Inflammatory macrophage treated with lipopolysaccharide for 4 hours (primary cell): ENCODE measurements at regions not wholly inside any gene's neighbourhood (a gene's known extent, or its start where the extent isn't known, plus 50 kb on each side); places are given as distances from the start of the nearest gene placed in this dataset.
"Not testable (repeated sequence)": the region's sequence is repeated elsewhere in the genome, so short reads cannot be mapped to it uniquely, and the experiment has no call there.

Source experiments
- DNase-seq: peaks from one replicate; pipeline ENCODE4 v3.0.0-alpha.2; 2020

DNA sequence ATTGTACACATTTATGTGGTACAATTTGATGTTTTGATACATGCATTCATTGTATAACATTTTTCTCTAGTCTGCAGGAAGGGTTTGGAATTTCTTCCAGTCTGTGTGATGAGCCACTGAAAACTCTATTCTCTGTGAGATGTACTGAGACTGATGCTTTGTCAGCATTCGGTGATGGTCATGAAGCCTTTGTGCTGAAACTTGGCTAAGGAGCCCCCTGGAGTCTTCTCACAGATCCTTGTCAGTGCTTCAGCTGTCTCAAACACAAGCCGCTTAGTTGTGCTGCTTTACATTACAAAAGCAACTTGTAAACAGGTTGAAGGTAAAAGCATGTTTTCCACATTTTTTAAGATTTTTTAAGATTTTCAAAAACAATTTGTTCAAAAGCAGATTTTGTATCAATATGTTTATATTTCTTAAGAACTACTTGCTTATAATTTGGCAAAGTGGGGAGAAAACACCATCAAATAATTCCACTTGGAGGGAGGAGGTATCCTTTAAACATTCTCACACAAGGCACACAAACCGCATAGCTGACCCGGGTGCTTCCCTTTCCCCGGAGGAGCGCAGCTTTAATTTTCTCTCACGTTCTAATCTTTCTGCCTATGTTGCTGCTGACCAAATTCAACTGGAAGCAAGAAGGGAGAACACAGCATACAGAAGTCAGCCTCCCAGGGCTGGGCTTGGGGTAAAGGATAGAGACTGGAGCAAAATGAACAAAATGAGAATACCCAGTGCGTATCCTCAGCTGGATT lies 249.8 kb upstream of the VSTM2A start:
- no peak for DNase-seq

DNA sequence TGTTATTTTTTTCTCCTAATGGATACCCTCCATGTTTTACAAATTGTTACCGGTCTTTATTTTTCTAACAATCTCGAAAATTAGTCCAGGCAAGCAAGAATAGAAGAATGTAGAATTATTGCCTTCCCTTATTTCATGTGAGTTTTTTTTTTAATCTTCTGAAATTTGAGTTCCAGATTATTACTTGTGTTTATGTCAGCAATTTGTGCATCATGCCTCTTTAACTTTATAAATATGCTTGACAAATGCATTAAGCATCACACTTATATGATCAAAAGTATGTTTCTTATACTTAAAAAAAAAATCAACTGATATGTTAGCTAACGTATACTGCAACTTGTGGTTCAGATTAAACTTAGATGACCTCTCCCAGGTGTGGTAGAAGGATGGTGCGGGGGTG lies 242.7 kb upstream of the VSTM2A start:
- DNase-seq: no peak

DNA sequence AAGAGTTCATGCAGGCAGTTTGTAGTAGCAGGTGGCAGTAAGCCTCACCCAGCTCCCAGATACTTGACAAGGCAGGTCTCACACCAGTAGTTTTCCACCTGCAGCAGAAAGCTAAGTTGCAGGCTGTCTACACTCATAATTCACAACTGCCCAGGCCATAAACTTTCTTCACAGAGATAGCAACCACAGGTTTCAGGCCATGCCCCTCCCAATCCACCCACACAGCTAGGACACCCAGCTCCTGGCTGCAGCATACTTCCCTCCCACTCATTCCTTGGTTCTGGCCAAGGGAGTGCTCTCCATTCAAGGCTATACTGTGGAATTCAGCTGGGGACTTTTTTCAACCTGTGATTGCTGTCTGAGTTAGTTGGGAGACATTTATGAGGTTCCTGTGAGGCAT lies 226.2 kb upstream of the VSTM2A start:
- DNase-seq: not testable (repeated sequence)

DNA sequence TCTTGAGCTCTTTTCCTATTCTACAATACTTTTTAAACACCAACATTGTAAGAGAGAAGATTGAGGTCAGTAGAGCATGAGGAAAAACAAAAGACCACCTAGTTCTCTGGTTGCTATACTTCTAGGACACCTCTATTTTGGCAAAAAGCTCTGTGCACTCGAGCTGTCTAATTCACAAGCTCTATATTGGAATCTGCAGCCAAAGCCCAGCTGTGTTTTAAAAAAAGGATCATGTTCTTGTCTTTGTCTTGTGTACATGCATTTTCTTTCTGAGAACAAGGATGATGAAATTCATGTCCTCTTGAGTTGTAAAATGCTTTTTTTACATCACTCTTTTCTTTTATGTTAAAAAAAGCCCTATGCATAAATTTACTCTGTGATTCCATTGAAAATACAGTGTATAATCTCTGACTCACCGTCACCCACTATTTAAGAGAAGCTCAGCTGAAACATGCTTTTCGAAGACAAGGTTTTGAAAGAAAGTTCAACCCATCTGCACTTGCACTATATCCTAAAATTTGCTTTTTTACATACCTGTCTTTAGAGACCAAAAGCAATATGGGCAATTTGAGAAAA lies 215.5 kb upstream of the VSTM2A start:
- DNase-seq: no peak

DNA sequence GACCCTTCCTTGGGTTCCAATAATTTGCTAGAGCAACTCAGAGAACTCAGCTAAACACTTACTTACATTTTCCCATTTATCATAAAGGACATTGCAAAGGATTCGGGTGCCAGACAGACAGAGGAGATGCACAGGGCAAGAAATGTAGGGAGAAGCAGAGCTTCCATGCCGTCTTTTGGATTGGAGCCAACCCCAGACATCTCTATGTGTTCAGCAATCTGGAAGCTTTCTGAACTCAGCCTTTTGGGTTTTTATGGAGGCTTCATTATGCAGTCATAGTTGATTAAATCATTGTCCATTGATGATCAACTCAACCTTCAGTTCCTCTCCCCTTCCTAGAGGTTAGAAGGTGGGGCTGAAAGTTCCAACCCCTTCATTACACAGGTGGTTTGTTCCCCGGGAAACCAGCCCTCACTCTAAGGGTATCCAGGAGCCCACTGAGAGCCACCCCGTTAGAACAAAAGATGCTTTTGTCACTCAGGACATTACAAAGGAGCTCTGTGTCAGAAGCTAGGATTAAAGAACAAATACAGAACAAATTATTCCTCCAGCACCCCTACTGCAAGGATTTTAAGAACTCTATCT lies 211.9 kb upstream of the VSTM2A start:
- DNase-seq: no peak

DNA sequence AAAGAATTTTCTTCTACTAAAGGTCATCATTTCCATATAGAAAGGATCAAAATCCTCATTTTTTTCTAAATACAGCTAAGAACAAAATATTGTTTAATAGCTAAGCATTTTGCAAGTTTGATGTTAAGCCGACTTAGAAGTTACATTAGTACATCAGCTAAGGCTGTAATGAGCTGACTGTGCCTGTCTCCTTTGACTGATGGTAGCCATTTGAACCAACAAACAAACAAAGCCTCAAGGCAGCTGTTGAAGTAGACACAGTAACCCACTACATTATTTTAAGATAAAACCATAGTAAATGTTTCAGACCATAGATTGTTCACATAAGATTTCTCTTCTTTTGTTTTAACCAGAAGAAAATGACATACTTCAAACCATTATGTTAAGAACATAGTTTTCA lies 210.9 kb upstream of the VSTM2A start:
- DNase-seq: no peak

DNA sequence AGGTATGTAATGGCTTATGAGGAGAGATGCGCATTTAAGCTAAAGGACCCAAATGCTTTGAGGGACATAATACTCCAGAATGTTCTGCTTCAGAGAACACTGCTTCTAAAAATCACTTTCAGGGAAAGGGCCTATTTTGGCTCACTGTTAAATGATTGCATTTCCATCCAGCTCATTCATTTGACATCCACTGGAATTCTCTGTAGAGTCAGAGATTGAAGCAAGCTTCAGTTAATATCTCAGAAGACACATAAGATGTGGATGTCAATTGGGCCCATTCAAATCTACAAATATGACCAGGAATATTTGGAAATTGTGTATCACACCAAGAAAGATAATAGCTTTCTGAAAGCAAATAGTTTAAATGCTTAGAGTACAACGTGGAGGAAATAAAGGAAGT lies 209.9 kb upstream of the VSTM2A start:
- no peak for DNase-seq

DNA sequence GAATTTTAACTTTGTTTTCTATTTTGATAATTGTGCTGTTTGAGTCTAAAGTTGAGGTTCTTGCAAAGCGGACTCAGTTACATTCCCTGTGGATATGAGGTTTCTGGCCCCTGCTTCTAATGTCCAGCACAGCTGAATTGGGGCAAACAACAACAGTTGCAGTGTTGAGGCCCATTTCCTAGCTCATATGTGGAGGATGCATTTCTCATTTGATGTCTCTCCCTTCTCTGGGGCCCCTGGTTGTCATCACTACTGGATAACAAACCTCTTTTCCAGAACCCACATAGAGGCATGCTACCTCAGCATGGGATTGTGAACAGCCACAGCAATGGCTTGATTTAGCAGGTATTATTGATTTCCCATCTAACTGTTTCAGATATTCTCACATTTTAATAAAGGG lies 208.2 kb upstream of the VSTM2A start:
- no peak for DNase-seq

DNA sequence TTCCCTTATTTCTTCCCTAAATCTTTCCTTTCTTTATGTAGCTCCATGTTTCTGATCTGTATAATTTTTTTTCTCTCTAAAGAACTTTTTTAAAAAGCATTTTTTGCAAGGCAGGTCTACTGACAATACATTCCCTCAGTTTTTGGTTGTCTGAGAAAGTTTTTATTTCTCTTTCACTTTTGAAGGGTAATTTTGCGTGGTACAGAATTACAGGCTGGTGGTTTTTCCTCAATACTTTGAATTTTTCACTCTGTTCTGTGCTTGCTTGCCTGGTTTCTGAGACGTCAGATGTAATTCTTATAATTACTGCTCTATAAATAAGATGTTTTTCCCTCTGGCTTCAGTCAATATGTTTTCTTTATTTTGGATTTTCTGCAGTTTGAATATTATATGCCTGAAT lies 205.4 kb upstream of the VSTM2A start:
- DNase-seq: no peak

DNA sequence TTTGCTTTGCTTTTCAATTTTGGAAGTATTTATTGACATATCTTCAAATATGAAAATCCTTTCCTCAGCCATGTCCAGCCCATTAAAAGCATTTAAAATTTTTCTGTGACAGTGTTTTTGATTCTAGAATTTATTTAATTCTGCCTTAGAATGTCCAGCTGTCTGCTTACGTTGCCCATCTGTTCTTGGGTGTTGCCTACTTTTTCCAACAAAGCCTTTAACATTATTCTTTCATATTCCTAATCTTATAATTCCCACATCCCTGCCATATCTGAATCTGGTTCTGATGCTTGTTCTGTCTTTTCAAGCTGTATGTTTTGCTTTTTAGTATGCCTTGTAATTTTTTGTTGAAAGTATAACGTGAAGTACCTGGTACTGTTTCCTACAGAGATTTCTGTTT lies 204.7 kb upstream of the VSTM2A start:
- no peak for DNase-seq

DNA sequence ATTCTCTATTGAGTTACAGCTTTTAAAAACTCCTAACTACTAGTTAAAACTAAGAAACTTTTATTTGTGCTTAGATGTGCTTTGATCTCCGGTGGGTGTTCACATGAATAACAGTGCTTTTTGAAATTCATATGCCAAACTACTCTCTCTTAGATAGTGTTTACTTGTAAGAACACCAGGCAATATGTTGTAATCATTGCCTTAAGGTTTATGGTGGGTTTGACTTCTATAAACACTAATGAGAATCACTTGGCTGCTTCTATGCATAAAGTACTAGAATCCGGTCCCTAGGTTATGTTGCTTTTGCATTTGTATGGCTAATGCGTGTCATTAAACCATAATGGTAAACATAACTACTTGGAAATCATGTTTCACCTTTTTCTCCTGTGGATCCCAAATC lies 203.9 kb upstream of the VSTM2A start:
- DNase-seq: no peak

DNA sequence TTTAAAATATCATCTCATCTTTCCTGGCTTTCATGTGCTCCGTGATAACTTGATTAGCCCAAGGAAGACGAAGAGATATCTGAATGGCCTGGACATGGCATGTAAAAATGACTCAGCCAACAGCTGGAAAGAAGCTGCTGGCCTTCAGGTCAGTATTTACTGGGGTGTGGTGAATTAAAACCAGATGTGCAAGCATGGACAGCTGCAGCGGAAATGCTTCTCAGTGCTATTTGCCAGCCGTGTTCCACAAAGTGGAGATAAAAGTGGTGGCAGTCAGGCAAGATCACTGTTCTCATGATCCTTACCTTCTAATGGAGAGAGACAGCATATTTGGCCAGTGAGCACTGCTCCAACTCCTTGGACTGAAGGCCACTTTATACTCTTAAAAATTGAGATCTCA lies 203.1 kb upstream of the VSTM2A start:
- no peak for DNase-seq

DNA sequence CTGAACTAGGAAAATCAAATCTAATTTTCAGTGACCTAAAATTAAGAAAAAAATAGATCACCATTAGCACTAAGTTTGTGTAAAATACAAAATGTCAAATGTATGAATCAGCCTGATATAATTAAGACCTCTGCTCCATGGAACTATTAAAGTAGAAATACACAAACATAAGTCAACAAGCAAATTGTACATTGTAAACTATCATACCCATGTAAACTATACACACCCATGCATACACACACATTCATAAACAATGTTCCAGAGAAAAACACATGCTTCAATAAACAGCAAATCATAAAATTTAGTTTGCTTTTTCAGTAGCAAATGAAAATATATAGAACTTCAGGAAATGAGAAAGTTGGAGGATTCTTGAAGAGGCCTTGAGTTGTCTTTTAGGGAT lies 199.7 kb upstream of the VSTM2A start:
- DNase-seq: no peak

DNA sequence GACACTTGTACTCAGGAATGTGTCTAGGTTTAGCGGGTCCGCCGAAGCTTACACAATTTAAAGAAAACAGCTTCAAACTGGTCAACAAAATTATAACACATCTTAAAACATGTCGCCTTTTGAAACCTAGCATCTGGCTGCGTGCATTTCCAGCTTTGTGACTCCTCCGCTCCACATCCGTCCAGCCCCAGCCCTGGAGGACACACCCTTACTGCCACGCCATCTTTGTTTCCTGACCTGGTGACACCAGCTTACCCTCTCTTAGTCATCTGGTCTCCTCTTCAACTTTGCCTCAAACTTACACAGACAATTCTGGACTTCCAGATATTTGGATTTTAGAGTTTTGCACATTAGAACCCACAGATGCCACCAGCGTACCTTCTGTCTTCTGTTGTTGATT lies 198.7 kb upstream of the VSTM2A start:
- no peak for DNase-seq

DNA sequence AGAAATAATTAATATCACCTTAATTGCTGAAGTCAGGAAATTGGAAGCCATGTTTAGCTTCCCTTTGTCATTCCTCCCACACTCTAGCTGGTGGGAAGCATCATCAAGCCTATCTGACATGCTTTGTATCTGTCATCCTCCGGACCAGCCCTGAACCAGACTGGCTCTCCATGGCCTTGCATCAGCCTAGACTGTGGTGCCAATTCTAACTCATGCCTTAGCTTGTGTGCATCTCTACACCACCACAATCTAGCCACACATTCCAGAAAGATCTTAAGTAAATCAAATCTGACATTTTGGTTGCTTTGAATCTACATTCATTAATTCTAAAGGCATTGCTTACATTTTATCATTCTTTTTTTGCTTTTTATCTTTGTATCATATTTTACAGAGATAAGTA lies 196.4 kb upstream of the VSTM2A start:
- DNase-seq: no peak

DNA sequence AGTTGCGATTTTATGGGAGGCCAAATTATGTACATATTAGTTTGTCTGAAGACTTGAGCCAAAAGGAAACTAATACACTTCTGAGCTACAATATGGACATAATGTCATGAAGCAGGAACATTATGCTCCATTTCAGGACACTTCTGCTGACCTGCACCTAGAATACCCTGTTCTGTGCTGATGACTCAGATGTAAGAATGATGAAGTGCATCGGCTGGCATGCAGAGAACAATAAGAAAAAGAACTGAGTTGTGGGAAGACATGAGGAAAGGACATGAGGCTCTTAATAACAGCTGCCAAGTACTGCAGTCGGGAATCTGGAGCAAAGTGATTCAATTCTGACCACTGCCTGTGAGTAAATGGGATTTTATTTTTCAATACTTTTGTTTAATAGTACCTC lies 192.9 kb upstream of the VSTM2A start:
- DNase-seq: no peak

DNA sequence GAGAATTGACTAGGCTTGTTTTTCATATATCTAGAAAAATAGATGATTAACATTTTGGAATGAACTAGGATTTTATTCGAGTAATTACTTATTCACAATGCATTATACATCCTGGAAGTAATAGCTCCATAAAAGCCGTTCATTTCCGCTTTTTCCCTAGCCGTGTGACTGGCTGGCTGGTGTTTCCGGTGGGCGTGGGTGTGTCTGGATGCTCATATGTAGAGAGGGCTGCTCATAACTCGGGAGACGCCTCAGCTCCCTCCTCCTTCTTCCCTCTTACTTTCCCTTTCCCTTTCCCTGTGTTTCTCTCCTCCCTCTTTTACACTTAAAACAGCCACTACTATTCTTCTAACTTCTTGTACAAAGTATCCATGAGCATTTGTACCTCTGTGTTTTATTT lies 187.7 kb upstream of the VSTM2A start:
- no peak for DNase-seq

DNA sequence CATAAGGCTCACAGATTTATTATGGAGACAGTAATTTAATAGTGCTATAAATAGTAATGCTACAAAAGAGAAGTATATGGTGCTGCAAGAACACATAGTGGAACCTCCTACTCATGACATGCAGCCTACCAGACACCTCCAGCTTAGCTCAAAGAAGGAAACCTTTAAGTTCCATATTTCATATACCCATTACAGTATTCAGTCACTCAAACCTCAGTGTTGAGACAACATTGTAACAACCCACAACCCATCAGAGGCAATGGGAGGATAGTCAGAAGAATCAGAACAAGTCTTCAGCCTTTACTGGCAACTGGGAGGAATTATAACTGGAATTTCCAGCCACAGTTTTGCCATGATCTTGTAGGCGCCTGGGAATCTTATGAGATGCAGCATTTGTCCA lies 186.3 kb upstream of the VSTM2A start:
- DNase-seq: no peak

DNA sequence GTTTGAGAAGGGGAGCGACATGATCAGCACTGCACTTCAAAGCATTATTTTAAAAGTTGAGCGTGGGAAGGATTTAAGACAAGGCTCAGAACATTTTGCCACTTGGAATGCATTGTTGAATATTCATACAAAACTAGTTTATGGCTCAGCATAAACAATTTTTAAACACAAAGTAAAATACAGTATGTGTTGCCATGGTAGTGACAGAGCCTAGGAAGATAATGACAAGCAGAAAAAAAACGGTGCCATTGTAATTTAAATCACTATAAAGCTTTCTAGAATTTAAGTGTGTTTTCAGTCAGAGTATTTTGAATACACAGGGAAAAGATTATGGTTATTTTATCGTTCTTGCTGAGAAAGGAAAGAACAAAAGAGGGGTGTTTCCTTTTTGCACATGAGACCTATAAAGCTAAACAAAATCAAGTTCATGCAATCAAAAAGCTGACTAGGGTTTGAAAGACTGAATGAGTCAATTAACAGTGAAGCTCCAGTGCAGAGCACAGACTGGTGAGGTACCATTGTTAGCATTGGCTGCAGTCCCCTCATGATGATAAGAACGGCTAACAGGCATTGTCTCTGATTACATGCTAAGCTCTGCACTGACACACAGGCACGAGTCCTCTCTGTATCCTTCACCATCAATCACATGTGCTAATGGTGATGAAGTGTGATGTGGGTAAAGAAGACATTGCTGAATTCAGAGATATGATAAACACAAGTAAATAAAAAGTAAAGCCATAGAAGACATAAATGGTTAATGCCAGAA lies 181.9 kb upstream of the VSTM2A start:
- no peak for DNase-seq

DNA sequence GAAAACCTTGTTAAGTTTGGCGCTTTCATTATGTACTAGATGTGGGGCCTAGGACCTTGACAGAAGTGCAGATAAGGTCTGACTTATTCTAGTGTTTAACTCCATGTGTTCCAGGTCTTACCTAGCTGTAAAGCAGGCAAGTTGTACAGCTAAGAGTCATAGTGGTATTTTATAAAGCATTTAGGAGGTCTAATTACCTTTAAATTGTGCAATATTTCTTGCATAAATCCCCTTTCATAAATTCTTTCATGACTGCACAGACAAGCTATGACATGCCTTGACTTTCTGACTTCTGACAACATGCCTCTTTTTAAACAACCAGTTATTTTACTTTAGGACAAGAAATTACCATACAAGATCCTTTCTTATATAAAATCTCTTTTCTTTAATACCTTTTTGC lies 151.6 kb upstream of the VSTM2A start:
- DNase-seq: no peak

DNA sequence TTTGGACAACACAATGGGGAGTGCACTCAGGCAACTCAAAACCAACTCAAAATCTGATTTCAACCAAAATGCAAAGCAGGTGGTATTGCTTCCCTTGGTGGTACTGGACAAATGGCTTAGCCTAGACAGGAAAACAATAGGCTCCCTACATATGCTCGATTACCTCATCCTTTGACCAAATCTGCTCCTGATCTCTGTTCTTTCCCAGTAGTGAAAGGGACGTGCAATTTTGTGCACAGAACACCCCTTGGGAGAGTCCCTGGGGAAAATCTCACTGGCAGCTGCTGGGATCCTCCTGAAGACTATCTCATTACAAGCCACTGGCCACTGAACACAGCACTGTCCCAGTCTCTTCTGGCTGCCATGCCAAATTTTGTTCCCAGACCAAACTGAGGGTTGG lies 149.2 kb upstream of the VSTM2A start:
- DNase-seq: no peak

DNA sequence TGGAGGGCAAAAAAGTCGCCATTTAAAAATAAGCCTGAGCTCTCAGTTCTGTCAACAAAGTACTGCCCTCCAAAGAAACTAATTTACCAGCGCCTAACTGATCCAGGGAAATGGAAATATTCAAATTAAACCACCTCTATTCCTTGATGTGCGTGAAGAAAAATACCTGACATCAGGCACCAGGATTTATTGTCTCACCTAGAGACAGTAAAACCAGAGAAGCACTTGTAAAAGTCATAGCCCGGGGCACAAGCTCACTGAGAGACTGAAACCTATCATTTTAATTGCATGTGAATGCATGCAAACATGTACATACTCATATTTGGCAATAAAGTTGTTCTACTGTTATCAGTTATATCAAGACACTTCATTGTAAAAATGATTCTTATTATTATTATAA lies 147.3 kb upstream of the VSTM2A start:
- no peak for DNase-seq

DNA sequence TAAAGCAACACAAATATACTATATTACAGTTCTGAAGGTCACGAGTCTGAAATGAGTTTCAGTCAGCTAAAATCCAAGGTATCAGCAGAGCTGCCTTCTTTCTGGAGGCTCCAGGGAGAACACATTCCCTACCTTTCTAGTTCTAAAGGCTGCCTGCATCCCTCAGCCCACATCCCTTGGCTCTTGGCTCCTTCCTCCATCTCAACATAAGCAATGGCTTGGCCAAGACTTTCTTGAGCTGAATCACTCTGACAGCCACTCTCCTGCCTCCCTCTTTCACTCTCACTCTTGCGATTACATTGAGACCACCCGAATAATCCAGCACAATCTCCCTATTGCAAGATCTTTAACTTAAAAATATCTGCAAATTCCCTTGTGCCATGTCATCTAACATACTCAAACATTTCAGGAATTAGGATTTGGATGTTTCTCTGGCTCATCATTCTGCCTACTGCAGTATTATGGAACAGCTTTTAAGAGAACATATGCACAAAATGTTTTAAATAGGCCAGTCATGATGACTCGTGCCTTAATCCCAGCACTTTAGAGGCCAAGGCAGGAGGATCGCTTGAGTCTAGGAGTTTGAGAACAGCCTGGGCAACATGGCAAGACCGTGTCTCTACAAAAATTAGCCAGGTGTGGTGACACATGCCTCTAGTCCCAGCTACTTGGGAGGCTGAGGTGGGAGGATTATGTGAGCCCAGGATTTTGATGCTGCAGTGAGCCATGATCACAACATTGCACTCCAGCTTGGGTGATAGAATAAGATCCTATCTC lies 144.2 kb upstream of the VSTM2A start:
- no peak for DNase-seq
